AG04449 (cell line): ENCODE measurements at regions not wholly inside any gene's neighbourhood (a gene's known extent, or its start where the extent isn't known, plus 50 kb on each side); places are given as distances from the start of the nearest gene placed in this dataset.
A peak's percentile ranks its signal among the peaks of the same experiment; 100 is the strongest.

ENCODE experiments used
- CTCF ChIA-PET: fragments of 350-600 bp; formaldehyde crosslinking; extraction: SDS; loops from one replicate; lab custom pipeline; 2021; ENCODE audit warnings: antibody characterized with exemption; lab: Yijun Ruan, JAX
- POLR2A ChIA-PET: fragments of 400-600, 350-600 bp; formaldehyde crosslinking; extraction: SDS; loops from one replicate; lab custom pipeline; 2020; ENCODE audit warnings: antibody characterized with exemption, inconsistent platforms; lab: Yijun Ruan, JAX
- DNase-seq: peaks from one replicate; pipeline ENCODE4 v3.0.0-alpha.2; 2010; ENCODE audit warnings: low read depth, low spot score
- H3K4me3 ChIP-seq: 2 replicates; pipeline ENCODE4 v1.5.1; 2011; ENCODE audit warnings: low read depth, mild to moderate bottlenecking, control low read depth, low read length
- TF ChIP-seq, protein P1 (sequence below): IDR thresholded peaks from one replicate; pipeline ENCODE4 v1.5.1; 2011; ENCODE audit warnings: mild to moderate bottlenecking, moderate library complexity, low read length, control low read depth, inconsistent platforms; ENCODE audit not compliant: insufficient read depth; ENCODE audit errors: missing control alignments

DNA sequence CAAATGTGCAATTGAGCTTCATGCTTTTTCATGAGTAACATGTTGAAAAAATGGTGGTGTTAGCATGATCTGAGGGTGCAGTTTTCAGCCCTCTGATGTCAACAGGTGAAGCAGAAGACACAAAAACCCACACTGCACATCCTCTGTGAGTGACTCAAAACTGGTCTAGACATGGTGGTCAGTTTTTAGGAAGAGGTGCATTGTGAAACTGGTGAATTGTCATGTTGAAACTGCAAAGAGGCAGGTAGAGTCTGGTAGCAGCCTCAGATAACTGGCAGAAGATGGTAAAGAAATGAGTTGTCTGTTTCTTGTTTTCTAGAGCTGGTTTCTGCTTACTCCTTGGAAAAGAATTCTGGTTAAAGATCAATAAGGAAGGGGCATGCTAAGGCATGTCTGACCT, 97.3 kb upstream of the HMCN1 start:
- POLR2A ChIA-PET = no interaction called here
- CTCF ChIA-PET = interaction anchor here (1.6 to 2.8 kb wide), 2 partner anchors 8 to 41 kb away, joined by 3 to 10 read pairs; no protein-coding TSS in a partner anchor
- TF ChIP-seq, protein P1, sequence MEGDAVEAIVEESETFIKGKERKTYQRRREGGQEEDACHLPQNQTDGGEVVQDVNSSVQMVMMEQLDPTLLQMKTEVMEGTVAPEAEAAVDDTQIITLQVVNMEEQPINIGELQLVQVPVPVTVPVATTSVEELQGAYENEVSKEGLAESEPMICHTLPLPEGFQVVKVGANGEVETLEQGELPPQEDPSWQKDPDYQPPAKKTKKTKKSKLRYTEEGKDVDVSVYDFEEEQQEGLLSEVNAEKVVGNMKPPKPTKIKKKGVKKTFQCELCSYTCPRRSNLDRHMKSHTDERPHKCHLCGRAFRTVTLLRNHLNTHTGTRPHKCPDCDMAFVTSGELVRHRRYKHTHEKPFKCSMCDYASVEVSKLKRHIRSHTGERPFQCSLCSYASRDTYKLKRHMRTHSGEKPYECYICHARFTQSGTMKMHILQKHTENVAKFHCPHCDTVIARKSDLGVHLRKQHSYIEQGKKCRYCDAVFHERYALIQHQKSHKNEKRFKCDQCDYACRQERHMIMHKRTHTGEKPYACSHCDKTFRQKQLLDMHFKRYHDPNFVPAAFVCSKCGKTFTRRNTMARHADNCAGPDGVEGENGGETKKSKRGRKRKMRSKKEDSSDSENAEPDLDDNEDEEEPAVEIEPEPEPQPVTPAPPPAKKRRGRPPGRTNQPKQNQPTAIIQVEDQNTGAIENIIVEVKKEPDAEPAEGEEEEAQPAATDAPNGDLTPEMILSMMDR = no peak
- no peak for DNase-seq
- no peak overlapping the region for H3K4me3 ChIP-seq

- ChIA-PET POLR2A (interaction anchor here (1.3 kb wide), 1 partner anchor 11 kb away, joined by 5 read pairs; no protein-coding TSS in a partner anchor), CTCF (interaction anchor here (0.8 to 2.8 kb wide), 3 partner anchors 18 to 151 kb away, joined by 3 to 10 read pairs (median 3); no protein-coding TSS in a partner anchor)
- no peak for DNase-seq
- H3K4me3 ChIP-seq = no peak overlapping the region
- TF ChIP-seq, protein P1 = no peak
Observed at GRCh38 chr1:185634704-185635103, 99.5 kb upstream of the HMCN1 start.

- TF ChIP-seq, protein P1 = no peak
- POLR2A ChIA-PET = no interaction called here
- CTCF ChIA-PET = no interaction called here
- peak; percentile 60 for DNase-seq
- H3K4me3 ChIP-seq = no peak overlapping the region
Observed at GRCh38 chr1:185632659-185633423, 101.3 kb upstream of the HMCN1 start.

- POLR2A ChIA-PET = interaction anchor here (0.5 kb wide), 1 partner anchor 78 kb away, joined by 3 read pairs; no protein-coding TSS in a partner anchor
- TF ChIP-seq, protein P1 = no peak
- CTCF ChIA-PET = no interaction called here
- DNase-seq = no peak
- no peak overlapping the region for H3K4me3 ChIP-seq
Observed at GRCh38 chr1:185631843-185632242, 102.3 kb upstream of the HMCN1 start.

DNA sequence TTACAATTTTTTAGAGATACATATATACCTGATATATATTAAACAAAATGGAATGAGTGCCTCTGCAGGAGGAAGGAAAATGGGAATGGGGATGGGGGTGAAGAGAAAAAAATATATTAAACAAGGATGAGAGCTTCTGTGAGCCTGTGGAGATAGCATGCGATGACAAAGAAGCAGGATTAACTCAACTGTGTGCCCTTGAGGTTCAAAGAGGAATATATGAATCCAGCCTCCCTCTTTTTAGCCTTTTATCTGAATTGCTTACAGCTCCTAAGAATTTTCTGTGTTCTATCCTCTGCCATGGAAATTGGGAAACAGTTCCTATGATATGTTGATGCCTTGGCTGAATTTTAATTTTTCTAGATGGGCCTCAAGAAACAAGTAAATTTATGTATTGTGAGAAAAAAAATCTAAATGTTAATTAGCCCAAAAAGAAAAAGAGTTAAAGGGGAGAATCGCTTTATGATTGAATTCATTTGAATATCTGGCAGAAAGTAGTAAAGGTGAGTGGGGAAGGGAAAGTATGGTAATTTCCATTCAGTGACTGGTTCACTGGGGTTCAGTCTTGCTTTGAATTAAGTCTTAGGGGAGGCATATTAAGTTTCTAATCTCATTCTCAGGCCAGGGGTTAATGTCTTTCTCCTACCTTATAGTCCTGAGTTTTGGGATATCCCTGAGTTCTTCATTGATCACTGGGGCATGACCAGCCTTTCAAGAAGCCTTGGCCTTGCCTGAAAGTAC, 106.3 kb upstream of the HMCN1 start:
- DNase-seq = no peak
- POLR2A ChIA-PET = no interaction called here
- TF ChIP-seq, protein P1 = no peak
- no peak overlapping the region for H3K4me3 ChIP-seq
- CTCF ChIA-PET = interaction anchor here (3.5 kb wide), 1 partner anchor 32 kb away, joined by 11 read pairs; no protein-coding TSS in a partner anchor

- DNase-seq = no peak
- TF ChIP-seq, protein P1 = no peak
- ChIA-PET CTCF (no interaction called here), POLR2A (no interaction called here)
- no peak overlapping the region for H3K4me3 ChIP-seq
Observed at GRCh38 chr1:185627171-185627570, 107.0 kb upstream of the HMCN1 start.
